HG02852 (cell line): ENCODE measurements at regions not wholly inside any gene's neighbourhood (a gene's known extent, or its start where the extent isn't known, plus 50 kb on each side); places are given as distances from the start of the nearest gene placed in this dataset.
"Not testable (repeated sequence)": the region's sequence is repeated elsewhere in the genome, so short reads cannot be mapped to it uniquely, and the experiment has no call there.

Experiments used
- ATAC-seq: cut with Tn5 transposase; IDR thresholded peaks from one replicate; pipeline ENCODE4 v1.9.1; 2021; ENCODE audit warnings: mild to moderate bottlenecking, moderate library complexity; ENCODE audit not compliant: unreplicated experiment

DNA sequence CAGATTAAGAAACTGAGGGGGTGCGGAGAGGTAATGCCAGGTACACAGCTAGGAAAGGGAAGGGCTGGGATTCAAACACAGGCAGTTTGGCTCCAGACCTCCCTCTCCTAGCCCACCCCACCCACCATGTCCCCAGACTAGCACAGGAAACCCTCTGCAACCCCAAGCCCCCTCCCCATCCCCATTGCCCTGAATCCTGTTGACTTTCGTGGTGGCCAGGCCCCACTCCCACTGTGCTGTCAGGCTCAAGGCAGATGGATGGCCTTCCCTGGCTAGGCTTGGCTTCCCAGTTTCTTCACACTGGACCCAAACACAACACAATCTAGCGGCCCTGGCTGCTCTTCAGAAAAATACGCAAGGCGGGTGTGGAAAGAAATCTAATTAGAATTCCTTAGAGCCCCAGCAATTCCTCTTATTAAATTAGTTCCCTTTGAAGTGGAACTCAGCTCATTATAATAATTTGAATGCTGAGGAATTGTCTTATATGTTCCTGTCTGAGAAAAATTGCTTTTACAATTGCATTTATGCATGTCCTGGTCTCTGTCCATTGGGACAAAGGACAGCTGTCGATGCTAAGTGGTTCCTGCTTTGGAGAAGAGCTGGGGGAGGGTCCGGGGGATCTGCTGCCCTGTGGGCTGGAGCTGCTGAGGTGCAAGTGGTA, 97.4 kb downstream of the SYF2 start:
- ATAC-seq, result no peak

- ATAC-seq, result no peak
Measured at GRCh38 chr1:25134307-25134706, 98.0 kb downstream of the SYF2 start.

DNA sequence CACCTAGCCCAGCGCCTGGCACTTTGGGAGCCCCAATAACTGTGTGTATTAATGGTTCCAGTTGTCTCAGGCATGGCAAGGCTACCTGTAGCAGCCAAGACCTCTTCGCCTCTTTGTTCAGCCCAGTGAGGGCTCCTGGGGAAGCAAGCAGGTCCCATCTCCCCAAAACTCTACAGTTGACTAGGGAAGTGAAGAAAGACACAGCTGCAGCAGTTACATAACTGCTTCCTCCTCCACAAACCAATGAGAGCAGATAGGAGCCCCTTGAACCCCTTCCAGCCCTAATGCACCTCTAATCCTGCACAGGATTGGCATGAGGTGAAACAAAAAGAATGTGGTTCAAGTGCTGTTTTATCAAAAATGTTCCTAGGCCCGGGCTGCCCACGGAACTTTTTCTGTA, 100.5 kb downstream of the SYF2 start:
- no peak for ATAC-seq

- no peak for ATAC-seq
Measured at GRCh38 chr1:25130895-25131294, 101.4 kb downstream of the SYF2 start.

GRCh38 chr1:25129380-25129779, 102.9 kb downstream of the SYF2 start:
- ATAC-seq, result no peak

GRCh38 chr1:25128121-25128621, 104.1 kb downstream of the SYF2 start:
- peak; percentile 76 for ATAC-seq

- no peak for ATAC-seq
Measured at GRCh38 chr1:25126562-25126961, 105.7 kb downstream of the SYF2 start.

DNA sequence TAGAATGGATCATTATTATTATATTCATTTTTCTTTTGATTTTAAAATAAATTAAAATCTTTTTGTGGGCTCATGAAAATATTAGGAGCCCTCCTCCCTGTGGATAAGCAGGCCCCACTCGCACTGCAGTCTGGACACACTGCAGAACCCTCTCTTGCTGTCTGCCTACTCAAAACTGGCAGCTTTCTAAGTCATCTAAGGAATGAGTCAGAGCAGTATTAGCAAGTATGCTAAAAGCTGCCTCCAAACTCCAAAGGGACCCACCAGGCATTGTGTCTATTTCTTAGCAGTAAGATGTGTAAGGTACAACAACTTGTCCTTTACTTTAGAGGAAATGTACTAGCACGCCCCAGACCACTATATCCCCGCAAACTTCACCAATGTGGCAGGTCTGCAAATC, 108.8 kb downstream of the SYF2 start:
- no peak for ATAC-seq

GRCh38 chr1:25122747-25123146, 109.6 kb downstream of the SYF2 start:
- no peak for ATAC-seq

GRCh38 chr1:25120281-25120680, 112.0 kb downstream of the SYF2 start:
- no peak for ATAC-seq

- no peak for ATAC-seq
Measured at GRCh38 chr1:25118546-25118945, 113.8 kb downstream of the SYF2 start.

GRCh38 chr1:25117233-25117823, 115.0 kb downstream of the SYF2 start:
- no peak for ATAC-seq

GRCh38 chr1:25116832-25117231, 115.5 kb downstream of the SYF2 start:
- no peak for ATAC-seq

DNA sequence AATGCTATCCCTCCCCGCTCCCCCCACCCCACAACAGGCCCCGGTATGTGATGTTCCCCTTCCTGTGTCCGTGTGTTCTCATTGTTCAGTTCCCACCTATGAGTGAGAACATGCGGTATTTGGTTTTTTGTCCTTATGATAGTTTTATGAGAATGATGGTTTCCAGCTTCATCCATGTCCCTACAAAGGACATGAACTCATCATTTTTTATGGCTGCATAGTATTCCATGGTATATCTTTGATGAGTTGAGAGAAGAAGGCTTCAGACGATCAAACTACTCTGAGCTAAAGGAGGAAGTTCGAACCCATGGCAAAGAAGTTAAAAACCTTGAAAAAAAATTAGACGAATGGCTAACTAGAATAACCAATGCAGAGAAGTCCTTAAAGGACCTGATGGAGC, 116.2 kb downstream of the SYF2 start:
- ATAC-seq, result not testable (repeated sequence)

DNA sequence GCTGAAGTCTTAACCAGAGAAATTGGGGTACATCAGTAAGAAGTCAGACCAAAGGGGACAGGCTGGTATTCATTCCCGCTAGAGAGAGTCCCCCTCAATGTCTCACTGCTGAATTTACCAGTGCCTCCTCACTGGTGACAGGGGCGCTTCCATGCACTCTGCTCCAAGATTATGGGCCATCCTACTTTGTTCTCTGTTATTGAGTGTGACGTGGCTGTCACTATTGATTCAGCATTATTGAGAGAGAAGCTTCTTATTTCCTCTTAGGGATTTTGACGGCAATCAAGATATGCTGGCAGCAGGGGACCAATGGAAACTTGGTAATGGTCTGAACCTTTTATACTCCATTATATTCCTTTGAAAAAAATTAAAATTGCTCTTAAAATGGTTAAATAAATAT, 118.6 kb downstream of the SYF2 start:
- no peak for ATAC-seq

DNA sequence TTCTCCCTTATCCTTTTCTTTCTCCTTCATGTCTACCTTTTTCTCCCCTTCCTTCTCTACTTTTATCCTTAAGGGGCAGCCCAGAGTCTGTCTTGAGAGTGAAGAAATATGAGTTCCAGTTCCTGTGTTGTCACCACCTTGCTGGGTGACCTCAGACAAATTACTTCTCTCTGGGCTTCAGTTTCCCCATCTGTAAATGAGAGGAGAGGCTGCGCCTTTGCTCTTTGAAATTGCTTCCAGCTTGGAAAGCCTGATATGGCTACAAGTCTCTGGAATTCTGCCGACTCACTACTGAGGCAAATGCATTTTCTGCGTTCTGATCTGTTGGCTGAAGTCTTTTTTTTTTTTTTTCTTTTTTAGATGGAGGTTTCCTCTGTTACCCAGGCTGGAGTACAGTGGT, 119.2 kb downstream of the SYF2 start:
- no peak for ATAC-seq

DNA sequence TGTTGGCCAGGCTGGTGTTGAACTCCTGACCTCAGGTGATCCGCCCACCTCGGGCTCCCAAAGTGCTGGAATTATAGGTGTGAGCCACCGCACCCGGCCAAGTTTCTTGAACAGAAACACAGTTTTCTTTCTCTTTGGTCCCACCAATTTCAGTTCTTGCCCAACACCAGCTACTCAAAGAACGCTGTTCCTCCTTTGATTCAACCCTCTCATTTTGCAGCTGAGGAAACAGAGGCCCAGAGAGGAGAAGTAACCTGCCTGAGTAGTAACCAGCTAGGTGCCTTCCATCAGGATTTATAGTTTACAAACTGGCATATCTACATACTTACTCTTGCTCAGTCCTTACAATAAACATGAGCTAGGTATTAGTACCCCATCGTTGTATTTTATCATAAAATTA, 119.9 kb downstream of the SYF2 start:
- no peak for ATAC-seq

DNA sequence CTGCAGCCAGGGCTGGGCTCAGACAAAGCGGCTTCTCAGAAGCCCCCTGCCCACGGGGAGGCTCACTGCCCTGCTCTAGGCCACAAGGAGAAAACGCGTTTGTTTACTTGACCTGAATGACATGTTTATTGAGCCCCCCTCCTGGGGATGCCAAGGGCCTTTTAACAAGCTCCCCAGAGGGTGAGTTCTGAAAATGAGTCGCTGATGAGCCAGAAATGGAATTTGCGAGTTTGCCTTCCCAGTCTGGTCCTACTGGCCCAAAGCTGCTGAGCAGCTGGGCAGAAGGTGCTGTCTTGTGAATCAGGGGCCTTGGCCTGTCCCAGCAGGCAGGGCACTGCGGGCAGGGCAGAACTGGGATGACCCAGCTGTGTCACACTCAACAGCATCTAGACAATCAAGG, 120.6 kb downstream of the SYF2 start:
- ATAC-seq, result no peak

- no peak for ATAC-seq
Measured at GRCh38 chr1:25110485-25110884, 121.8 kb downstream of the SYF2 start.

GRCh38 chr1:25110036-25110435, 122.3 kb downstream of the SYF2 start:
- no peak for ATAC-seq

GRCh38 chr1:25109531-25109951, 122.8 kb downstream of the SYF2 start:
- ATAC-seq, result no peak

DNA sequence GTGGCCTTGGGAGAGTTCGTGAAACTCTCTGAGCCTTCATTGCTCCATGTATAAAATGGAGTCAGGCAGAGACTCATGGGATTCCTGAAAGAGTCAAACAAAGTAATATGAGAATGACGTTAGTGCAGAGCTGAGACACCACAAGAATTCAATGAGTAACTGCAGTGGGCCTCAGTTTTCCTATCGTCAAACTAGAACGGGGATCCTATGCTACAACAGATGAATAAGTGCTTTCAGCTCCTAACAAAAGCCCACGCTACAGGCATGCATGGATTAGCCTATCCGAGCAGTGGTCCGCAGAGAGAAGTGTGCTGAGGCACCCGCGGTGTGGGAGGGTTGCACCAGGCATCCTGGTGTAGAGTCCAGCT, 124.7 kb downstream of the SYF2 start:
- ATAC-seq, result no peak
